Adrenal gland (tissue), 5 donors: ENCODE measurements at regions not wholly inside any gene's neighbourhood (a gene's known extent, or its start where the extent isn't known, plus 50 kb on each side); places are given as distances from the start of the nearest gene placed in this dataset.

Source experiments
- CTCF ChIP-seq, 6 experiments: fragments of 450-650 bp in 4 of 6; fragments of 200-600 bp in 2 of 6; sonication (generic) in 1 of 6; IDR thresholded peaks; 1 replicate in 5 of 6; 2 replicates in 1 of 6; pipeline versions ENCODE4 v1.5.1 to v1.8.0; 2016 to 2021; ENCODE audit warnings: antibody characterized with exemption in 6 of 6, mild to moderate bottlenecking in 2 of 6, moderate library complexity in 1 of 6
- POLR2A ChIP-seq, 2 donors: fragments of 450-650 bp; IDR thresholded peaks; one replicate each; pipeline ENCODE4 v1.6.1; 2017; ENCODE audit warnings: antibody characterized with exemption in 2 of 2, mild to moderate bottlenecking in 2 of 2, moderate library complexity in 1 of 2
- donor health status: DM: no; HTN: no; CAD: no.

DNA sequence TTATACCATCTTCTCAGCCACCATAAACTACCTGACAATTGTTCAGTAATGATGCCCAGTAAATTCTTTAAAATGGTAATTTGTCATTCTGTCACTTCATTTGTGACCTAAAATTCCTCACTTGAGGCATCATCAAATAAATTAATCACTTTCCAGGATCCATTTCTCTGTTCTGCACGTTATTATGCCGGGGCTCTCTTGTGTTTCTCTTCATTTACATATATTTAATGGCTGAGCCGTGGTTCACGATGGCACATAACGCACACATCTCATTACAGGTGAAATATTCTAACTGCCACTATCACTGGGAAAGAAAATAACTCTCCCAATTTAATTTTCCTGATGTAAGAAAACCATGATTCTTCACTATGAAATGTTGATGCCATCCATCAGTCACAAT, 529.6 kb downstream of the NR4A2 start:
- TF ChIP-seq CTCF (IDR thresholded peaks at IDR 0.05) (no peak), POLR2A (IDR thresholded peaks at IDR 0.05) (no peak)
